HEK293T (cell line): ENCODE measurements at regions not wholly inside any gene's neighbourhood (a gene's known extent, or its start where the extent isn't known, plus 50 kb on each side); places are given as distances from the start of the nearest gene placed in this dataset.

Experiments used
- CTBP1 ChIP-seq: fragments of 450-650 bp; IDR thresholded peaks from 2 replicates; pipeline ENCODE4 v1.6.1; 2016; ENCODE audit warnings: borderline replicate concordance
- ELF4 ChIP-seq: fragments of 450-650 bp; IDR thresholded peaks from 2 replicates; pipeline ENCODE4 v1.6.1; 2017; ENCODE audit warnings: antibody characterized with exemption
- FOXA1 ChIP-seq: fragments of 450-650 bp; IDR thresholded peaks from 2 replicates; pipeline ENCODE4 v1.6.1; 2016; ENCODE audit warnings: mild to moderate bottlenecking
- FOXK2 ChIP-seq: fragments of 450-650 bp; IDR thresholded peaks from 2 replicates; pipeline ENCODE4 v1.6.1; 2016; ENCODE audit warnings: mild to moderate bottlenecking
- FOXM1 ChIP-seq: fragments of 450-650 bp; IDR thresholded peaks from 2 replicates; pipeline ENCODE4 v1.6.1; 2017; ENCODE audit warnings: mild to moderate bottlenecking, borderline replicate concordance
- HDGF ChIP-seq: fragments of 450-650 bp; IDR thresholded peaks from 2 replicates; pipeline ENCODE4 v1.6.1; 2017; ENCODE audit warnings: antibody characterized with exemption, borderline replicate concordance
- L3MBTL2 ChIP-seq: fragments of 450-650 bp; conservative IDR thresholded peaks from 2 replicates; pipeline ENCODE4 v1.6.1; 2016; ENCODE audit warnings: mild to moderate bottlenecking
- NFRKB ChIP-seq: fragments of 450-650 bp; IDR thresholded peaks from 2 replicates; pipeline ENCODE4 v1.6.1; 2016; ENCODE audit warnings: mild to moderate bottlenecking, moderate library complexity
- PKNOX1 ChIP-seq: fragments of 450-650 bp; IDR thresholded peaks from 2 replicates; pipeline ENCODE4 v1.6.1; 2016
- SP1 ChIP-seq: fragments of 450-650 bp; IDR thresholded peaks from 2 replicates; pipeline ENCODE4 v1.6.1; 2017
- SUZ12 ChIP-seq: fragments of 450-650 bp; IDR thresholded peaks from 2 replicates; pipeline ENCODE4 v1.6.1; 2016; ENCODE audit warnings: mild to moderate bottlenecking

GRCh38 chr2:42974169-42974720, 181.9 kb upstream of the HAAO start:
- TF ChIP-seq FOXA1 (no peak), FOXK2 (no peak), L3MBTL2 (no peak), ELF4 (no peak), PKNOX1 (no peak), NFRKB (no peak), HDGF (no peak), SP1 (no peak), SUZ12 (no peak), CTBP1 (no peak), FOXM1 (no peak)
